ENCODE measurements at regions not wholly inside any gene's neighbourhood (a gene's known extent, or its start where the extent isn't known, plus 50 kb on each side); places are given as distances from the start of the nearest gene placed in this dataset.

GRCh38 chr4:124295413-124295812 is 417.1 kb downstream of the ANKRD50 start:
- TF ChIP-seq, protein P1, sequence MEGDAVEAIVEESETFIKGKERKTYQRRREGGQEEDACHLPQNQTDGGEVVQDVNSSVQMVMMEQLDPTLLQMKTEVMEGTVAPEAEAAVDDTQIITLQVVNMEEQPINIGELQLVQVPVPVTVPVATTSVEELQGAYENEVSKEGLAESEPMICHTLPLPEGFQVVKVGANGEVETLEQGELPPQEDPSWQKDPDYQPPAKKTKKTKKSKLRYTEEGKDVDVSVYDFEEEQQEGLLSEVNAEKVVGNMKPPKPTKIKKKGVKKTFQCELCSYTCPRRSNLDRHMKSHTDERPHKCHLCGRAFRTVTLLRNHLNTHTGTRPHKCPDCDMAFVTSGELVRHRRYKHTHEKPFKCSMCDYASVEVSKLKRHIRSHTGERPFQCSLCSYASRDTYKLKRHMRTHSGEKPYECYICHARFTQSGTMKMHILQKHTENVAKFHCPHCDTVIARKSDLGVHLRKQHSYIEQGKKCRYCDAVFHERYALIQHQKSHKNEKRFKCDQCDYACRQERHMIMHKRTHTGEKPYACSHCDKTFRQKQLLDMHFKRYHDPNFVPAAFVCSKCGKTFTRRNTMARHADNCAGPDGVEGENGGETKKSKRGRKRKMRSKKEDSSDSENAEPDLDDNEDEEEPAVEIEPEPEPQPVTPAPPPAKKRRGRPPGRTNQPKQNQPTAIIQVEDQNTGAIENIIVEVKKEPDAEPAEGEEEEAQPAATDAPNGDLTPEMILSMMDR (conservative IDR thresholded peaks at IDR 0.05): no peak
- no peak for TF ChIP-seq ZFX (IDR thresholded peaks at IDR 0.05)
